Vagina (tissue), 2 donors: ENCODE measurements at regions not wholly inside any gene's neighbourhood (a gene's known extent, or its start where the extent isn't known, plus 50 kb on each side); places are given as distances from the start of the nearest gene placed in this dataset.

Experiments used
- DNase-seq, 2 donors: peaks; one replicate each; pipeline ENCODE4 v3.0.0-alpha.2; 2017; ENCODE audit errors: extremely low spot score in 2 of 2
- H3K27ac ChIP-seq: fragments of 200-600 bp; sonication (generic); one replicate; pipeline ENCODE4 v1.5.1; 2019
- H3K27me3 ChIP-seq: fragments of 200-600 bp; sonication (generic); one replicate; pipeline ENCODE4 v1.5.1; 2019
- H3K36me3 ChIP-seq, 2 donors: fragments of 200-600 bp; sonication (generic); one replicate each; pipeline ENCODE4 v1.5.1; 2017 to 2019
- H3K4me1 ChIP-seq: fragments of 200-600 bp; sonication (generic); one replicate; pipeline ENCODE4 v1.5.1; 2019
- H3K4me3 ChIP-seq, 2 donors: fragments of 200-600 bp; sonication (generic); 1 replicate in 1 of 2; 2 replicates in 1 of 2; pipeline ENCODE4 v1.5.1; 2016 to 2019
- H3K9me3 ChIP-seq: fragments of 200-600 bp; sonication (generic); one replicate; pipeline ENCODE4 v1.5.1; 2019
- CTCF ChIP-seq, 3 experiments: fragments of 450-650 bp in 2 of 3; fragments of 200-600 bp in 1 of 3; sonication (generic) in 1 of 3; IDR thresholded peaks; one replicate each; pipeline ENCODE4 v1.5.1; 2017 to 2019; ENCODE audit warnings: antibody characterized with exemption in 3 of 3, mild to moderate bottlenecking in 2 of 3, moderate library complexity in 2 of 3
- POLR2A ChIP-seq, 2 donors: fragments of 450-650 bp; IDR thresholded peaks; one replicate each; pipeline ENCODE4 v1.6.1; 2017; ENCODE audit warnings: antibody characterized with exemption in 2 of 2, mild to moderate bottlenecking in 2 of 2, moderate library complexity in 2 of 2
- POLR2AphosphoS5 ChIP-seq, 2 donors: sonication (generic); formaldehyde crosslinking; IDR thresholded peaks; one replicate each; pipeline ENCODE4 v1.9.0; 2017; ENCODE audit warnings: antibody characterized with exemption in 2 of 2, mild to moderate bottlenecking in 2 of 2, low read depth in 1 of 2; ENCODE audit not compliant: insufficient read depth in 1 of 2
- intact Hi-C: fragments of 100-400 bp; cut with DNase I; formaldehyde crosslinking; loops from one replicate; pipeline ENCODE4 v1.15.1; 2023

GRCh38 chr2:144194326-144195071, 325.4 kb downstream of the ZEB2 start:
- Histone ChIP-seq H3K4me3 (no peak overlapping the region), H3K27ac (no peak overlapping the region), H3K9me3 (no peaks in the 10 kb centered on the region), H3K4me1 (no peaks in the 10 kb centered on the region), H3K27me3 (no peaks in the 10 kb centered on the region), H3K36me3 (no peaks in the 10 kb centered on the region)
- DNase-seq = no peak
- TF ChIP-seq CTCF (IDR thresholded peaks at IDR 0.05) (no peak), POLR2AphosphoS5 (IDR thresholded peaks at IDR 0.05; ENCODE audit: insufficient read depth in 1 of 2, low read depth in 1 of 2) (no peak), POLR2A (IDR thresholded peaks at IDR 0.05) (no peak)
- intact Hi-C loops = no loop called here

- TF ChIP-seq POLR2AphosphoS5 (IDR thresholded peaks at IDR 0.05; ENCODE audit: insufficient read depth in 1 of 2, low read depth in 1 of 2) = no peak
- no peak for TF ChIP-seq CTCF (IDR thresholded peaks at IDR 0.05)
- no peak for TF ChIP-seq POLR2A (IDR thresholded peaks at IDR 0.05)
- intact Hi-C loops = no loop called here
- H3K4me3 ChIP-seq = no peak overlapping the region
- H3K9me3 ChIP-seq = no peaks in the 10 kb centered on the region
- H3K27me3 ChIP-seq = no peaks in the 10 kb centered on the region
- no peak for DNase-seq
- H3K27ac ChIP-seq = no peak overlapping the region
- H3K36me3 ChIP-seq = no peaks in the 10 kb centered on the region
- no peaks in the 10 kb centered on the region for H3K4me1 ChIP-seq
Measured at GRCh38 chr2:144190908-144191605, 328.9 kb downstream of the ZEB2 start.

GRCh38 chr2:144183727-144184126, 336.2 kb downstream of the ZEB2 start:
- H3K36me3 ChIP-seq = no peaks in the 10 kb centered on the region
- H3K4me3 ChIP-seq = no peak overlapping the region
- H3K27ac ChIP-seq = no peak overlapping the region
- no peak for TF ChIP-seq CTCF (IDR thresholded peaks at IDR 0.05)
- intact Hi-C loops = no loop called here
- DNase-seq = no peak
- no peaks in the 10 kb centered on the region for H3K4me1 ChIP-seq
- H3K27me3 ChIP-seq = no peaks in the 10 kb centered on the region
- H3K9me3 ChIP-seq = no peaks in the 10 kb centered on the region

GRCh38 chr2:144181001-144181400, 338.9 kb downstream of the ZEB2 start:
- no peak overlapping the region for H3K27ac ChIP-seq
- H3K27me3 ChIP-seq = no peaks in the 10 kb centered on the region
- intact Hi-C loops = no loop called here
- TF ChIP-seq POLR2AphosphoS5 (IDR thresholded peaks at IDR 0.05; ENCODE audit: insufficient read depth in 1 of 2, low read depth in 1 of 2) = no peak
- TF ChIP-seq POLR2A (IDR thresholded peaks at IDR 0.05) = no peak
- no peak for TF ChIP-seq CTCF (IDR thresholded peaks at IDR 0.05)
- H3K4me3 ChIP-seq = no peak overlapping the region
- DNase-seq = no peak
- H3K4me1 ChIP-seq = no peaks in the 10 kb centered on the region
- no peaks in the 10 kb centered on the region for H3K9me3 ChIP-seq
- H3K36me3 ChIP-seq = no peaks in the 10 kb centered on the region

GRCh38 chr2:144180131-144180530, 339.8 kb downstream of the ZEB2 start:
- no peak for TF ChIP-seq POLR2AphosphoS5 (IDR thresholded peaks at IDR 0.05; ENCODE audit: insufficient read depth in 1 of 2, low read depth in 1 of 2)
- TF ChIP-seq POLR2A (IDR thresholded peaks at IDR 0.05) = no peak
- TF ChIP-seq CTCF (IDR thresholded peaks at IDR 0.05) = no peak
- no peak overlapping the region for H3K27ac ChIP-seq
- H3K4me3 ChIP-seq = no peak overlapping the region
- H3K4me1 ChIP-seq = no peaks in the 10 kb centered on the region
- DNase-seq = no peak
- H3K9me3 ChIP-seq = no peaks in the 10 kb centered on the region
- H3K36me3 ChIP-seq = no peaks in the 10 kb centered on the region
- intact Hi-C loops = no loop called here
- no peaks in the 10 kb centered on the region for H3K27me3 ChIP-seq
